HCT116 (cell line): ENCODE measurements at regions not wholly inside any gene's neighbourhood (a gene's known extent, or its start where the extent isn't known, plus 50 kb on each side); places are given as distances from the start of the nearest gene placed in this dataset.
"Not testable (repeated sequence)": the region's sequence is repeated elsewhere in the genome, so short reads cannot be mapped to it uniquely, and the experiment has no call there.

Source experiments
- CTCF ChIP-seq, 3 experiments: fragments of 200-600 bp in 1 of 3; sonication (generic) in 1 of 3; IDR thresholded peaks in 2 of 3; conservative IDR thresholded peaks in 1 of 3; 2 replicates each; pipeline ENCODE4 v1.5.1; 2012 to 2017; ENCODE audit warnings: low read depth in 2 of 3, low read length in 2 of 3, antibody characterized with exemption in 1 of 3, borderline replicate concordance in 1 of 3, control low read depth in 1 of 3, mild to moderate bottlenecking in 1 of 3, mixed read lengths in 1 of 3, mixed run types in 1 of 3, moderate library complexity in 1 of 3; ENCODE audit not compliant: insufficient read depth in 1 of 3
- ELF1 ChIP-seq: IDR thresholded peaks from 2 replicates; pipeline ENCODE4 v1.6.1; 2012; ENCODE audit warnings: low read depth, borderline replicate concordance
- EZH2 ChIP-seq: fragments of 200-600 bp; sonication (generic); IDR thresholded peaks from 2 replicates; pipeline ENCODE4 v1.6.1; 2017; ENCODE audit warnings: antibody characterized with exemption, mixed run types
- EZH2phosphoT487 ChIP-seq: fragments of 200-600 bp; IDR thresholded peaks from 2 replicates; pipeline ENCODE4 v1.6.1; 2018; ENCODE audit warnings: antibody characterized with exemption, borderline replicate concordance
- FOSL1 ChIP-seq: IDR thresholded peaks from 2 replicates; pipeline ENCODE4 v1.6.1; 2012; ENCODE audit warnings: low read depth
- MAX ChIP-seq: IDR thresholded peaks from 2 replicates; pipeline ENCODE4 v1.6.1; 2012
- POLR2A ChIP-seq: IDR thresholded peaks from 2 replicates; pipeline ENCODE4 v1.7.0; 2011; ENCODE audit warnings: borderline replicate concordance; ENCODE audit not compliant: insufficient read depth, insufficient read length; ENCODE audit errors: extremely low read depth
- POLR2AphosphoS5 ChIP-seq: IDR thresholded peaks from 2 replicates; pipeline ENCODE4 v1.6.1; 2011; ENCODE audit warnings: mild to moderate bottlenecking, low read depth, low read length, moderate library complexity
- SIN3A ChIP-seq: IDR thresholded peaks from 2 replicates; pipeline ENCODE4 v1.6.1; 2012; ENCODE audit warnings: low read depth
- SP1 ChIP-seq: IDR thresholded peaks from 2 replicates; pipeline ENCODE4 v1.6.1; 2012; ENCODE audit warnings: low read depth
- SRF ChIP-seq: IDR thresholded peaks from 2 replicates; pipeline ENCODE4 v1.6.1; 2012; ENCODE audit warnings: low read depth
- TCF7L2 ChIP-seq: IDR thresholded peaks from 2 replicates; pipeline ENCODE4 v1.7.0; 2011; ENCODE audit warnings: borderline replicate concordance, inconsistent platforms; ENCODE audit not compliant: insufficient read depth, insufficient read length; ENCODE audit errors: extremely low read depth
- TF ChIP-seq, protein P1 (sequence below): IDR thresholded peaks from 2 replicates; pipeline ENCODE4 v1.6.1; 2012; ENCODE audit warnings: low read depth

DNA sequence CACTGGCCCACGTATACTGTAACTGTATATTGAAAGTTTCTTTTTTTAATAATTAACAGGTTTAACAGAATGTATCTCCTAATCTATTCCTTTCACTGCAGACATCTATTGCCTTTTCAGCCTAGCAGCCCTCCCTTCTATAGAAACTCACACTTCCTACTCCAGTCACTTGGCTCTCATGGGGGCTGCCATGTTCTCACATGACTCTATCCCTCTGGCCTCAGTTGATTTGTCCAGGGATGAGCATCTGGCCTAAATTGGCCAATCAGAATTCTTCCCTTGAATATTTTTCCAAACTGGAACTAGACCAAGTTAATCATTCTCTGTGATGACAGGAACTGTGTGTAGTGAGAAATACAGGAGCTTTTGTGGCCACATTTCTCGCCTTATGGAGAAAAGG lies 166.1 kb downstream of the DEFB131A start:
- not testable (repeated sequence) for TF ChIP-seq CTCF (IDR thresholded peaks at IDR 0.05 in 2 of 3, conservative IDR thresholded peaks at IDR 0.05 in 1 of 3; ENCODE audit: borderline replicate concordance in 1 of 3, insufficient read depth in 1 of 3, low read depth in 2 of 3, low read length in 2 of 3); POLR2AphosphoS5; POLR2A; MAX; EZH2phosphoT487; ELF1; TCF7L2; SP1; EZH2; FOSL1; SRF; SIN3A
- TF ChIP-seq, protein P1, sequence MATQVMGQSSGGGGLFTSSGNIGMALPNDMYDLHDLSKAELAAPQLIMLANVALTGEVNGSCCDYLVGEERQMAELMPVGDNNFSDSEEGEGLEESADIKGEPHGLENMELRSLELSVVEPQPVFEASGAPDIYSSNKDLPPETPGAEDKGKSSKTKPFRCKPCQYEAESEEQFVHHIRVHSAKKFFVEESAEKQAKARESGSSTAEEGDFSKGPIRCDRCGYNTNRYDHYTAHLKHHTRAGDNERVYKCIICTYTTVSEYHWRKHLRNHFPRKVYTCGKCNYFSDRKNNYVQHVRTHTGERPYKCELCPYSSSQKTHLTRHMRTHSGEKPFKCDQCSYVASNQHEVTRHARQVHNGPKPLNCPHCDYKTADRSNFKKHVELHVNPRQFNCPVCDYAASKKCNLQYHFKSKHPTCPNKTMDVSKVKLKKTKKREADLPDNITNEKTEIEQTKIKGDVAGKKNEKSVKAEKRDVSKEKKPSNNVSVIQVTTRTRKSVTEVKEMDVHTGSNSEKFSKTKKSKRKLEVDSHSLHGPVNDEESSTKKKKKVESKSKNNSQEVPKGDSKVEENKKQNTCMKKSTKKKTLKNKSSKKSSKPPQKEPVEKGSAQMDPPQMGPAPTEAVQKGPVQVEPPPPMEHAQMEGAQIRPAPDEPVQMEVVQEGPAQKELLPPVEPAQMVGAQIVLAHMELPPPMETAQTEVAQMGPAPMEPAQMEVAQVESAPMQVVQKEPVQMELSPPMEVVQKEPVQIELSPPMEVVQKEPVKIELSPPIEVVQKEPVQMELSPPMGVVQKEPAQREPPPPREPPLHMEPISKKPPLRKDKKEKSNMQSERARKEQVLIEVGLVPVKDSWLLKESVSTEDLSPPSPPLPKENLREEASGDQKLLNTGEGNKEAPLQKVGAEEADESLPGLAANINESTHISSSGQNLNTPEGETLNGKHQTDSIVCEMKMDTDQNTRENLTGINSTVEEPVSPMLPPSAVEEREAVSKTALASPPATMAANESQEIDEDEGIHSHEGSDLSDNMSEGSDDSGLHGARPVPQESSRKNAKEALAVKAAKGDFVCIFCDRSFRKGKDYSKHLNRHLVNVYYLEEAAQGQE: not testable (repeated sequence)
